GM13976 (cell line): ENCODE measurements at regions not wholly inside any gene's neighbourhood (a gene's known extent, or its start where the extent isn't known, plus 50 kb on each side); places are given as distances from the start of the nearest gene placed in this dataset.

Experiments
- DNase-seq: peaks from one replicate; pipeline ENCODE4 v3.0.0; 2012; ENCODE audit warnings: low spot score
- CTCF ChIP-seq: IDR thresholded peaks from 2 replicates; pipeline ENCODE4 v1.5.1; 2012; ENCODE audit warnings: borderline replicate concordance, mild to moderate bottlenecking; ENCODE audit not compliant: insufficient read depth; ENCODE audit errors: extremely low read depth, missing control alignments, control extremely low read depth
- in situ Hi-C: fragments of 300-500 bp; cut with MboI; formaldehyde crosslinking; loops from one replicate; pipeline ENCODE4 v1.12.0; 2022; ENCODE audit warnings: low sequenced_read_pairs, mixed read lengths, inconsistent platforms; ENCODE audit not compliant: unreplicated experiment

- DNase-seq = no peak
- TF ChIP-seq CTCF = no peak
- in situ Hi-C loops = no loop called here
Measured at GRCh38 chr21:35511696-35512162, 462.6 kb upstream of the RUNX1 start.

DNA sequence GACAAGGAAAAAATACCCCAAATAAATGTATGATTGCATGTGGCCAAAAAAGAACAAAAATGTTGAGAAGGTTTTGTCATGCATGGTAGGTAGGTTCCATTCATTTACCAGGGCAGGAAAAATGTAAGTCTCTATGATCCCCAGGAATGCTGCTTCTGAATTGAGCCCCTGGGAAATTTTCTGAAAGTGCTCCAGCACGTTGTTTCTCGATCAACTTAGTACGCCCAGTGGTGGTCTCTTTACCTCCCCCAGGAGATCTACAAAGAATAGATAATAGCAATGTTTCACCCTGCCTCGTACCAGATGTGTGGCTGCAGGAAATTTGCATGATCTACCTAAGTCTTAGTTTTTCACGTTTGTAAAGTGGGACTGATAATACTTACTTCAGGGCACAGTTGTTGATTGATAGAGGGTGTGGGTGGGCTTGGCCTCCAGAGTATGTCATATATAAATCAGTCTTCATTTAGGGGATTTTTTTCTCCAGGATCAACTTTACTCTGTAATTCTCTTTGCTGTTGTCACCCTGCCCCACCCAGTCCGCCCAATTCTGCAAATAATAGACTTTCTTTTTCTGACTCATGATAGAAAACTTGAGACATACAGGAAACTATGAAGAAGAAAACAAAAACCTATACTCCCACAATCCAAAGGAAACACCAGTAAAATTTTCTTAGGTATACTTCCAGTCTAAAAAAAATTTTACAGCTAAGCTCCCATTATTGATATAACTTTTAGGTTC, 462.0 kb upstream of the RUNX1 start:
- in situ Hi-C loops = no loop called here
- no peak for DNase-seq

GRCh38 chr21:35510294-35510693, 461.2 kb upstream of the RUNX1 start:
- DNase-seq = no peak
- TF ChIP-seq CTCF = no peak
- in situ Hi-C loops = no loop called here

More for the DNA sequence above, 462.0 kb upstream of the RUNX1 start:
- TF ChIP-seq CTCF = no peak

GRCh38 chr21:35509001-35509704, 460.1 kb upstream of the RUNX1 start:
- TF ChIP-seq CTCF = no peak
- no peak for DNase-seq
- in situ Hi-C loops = no loop called here

DNA sequence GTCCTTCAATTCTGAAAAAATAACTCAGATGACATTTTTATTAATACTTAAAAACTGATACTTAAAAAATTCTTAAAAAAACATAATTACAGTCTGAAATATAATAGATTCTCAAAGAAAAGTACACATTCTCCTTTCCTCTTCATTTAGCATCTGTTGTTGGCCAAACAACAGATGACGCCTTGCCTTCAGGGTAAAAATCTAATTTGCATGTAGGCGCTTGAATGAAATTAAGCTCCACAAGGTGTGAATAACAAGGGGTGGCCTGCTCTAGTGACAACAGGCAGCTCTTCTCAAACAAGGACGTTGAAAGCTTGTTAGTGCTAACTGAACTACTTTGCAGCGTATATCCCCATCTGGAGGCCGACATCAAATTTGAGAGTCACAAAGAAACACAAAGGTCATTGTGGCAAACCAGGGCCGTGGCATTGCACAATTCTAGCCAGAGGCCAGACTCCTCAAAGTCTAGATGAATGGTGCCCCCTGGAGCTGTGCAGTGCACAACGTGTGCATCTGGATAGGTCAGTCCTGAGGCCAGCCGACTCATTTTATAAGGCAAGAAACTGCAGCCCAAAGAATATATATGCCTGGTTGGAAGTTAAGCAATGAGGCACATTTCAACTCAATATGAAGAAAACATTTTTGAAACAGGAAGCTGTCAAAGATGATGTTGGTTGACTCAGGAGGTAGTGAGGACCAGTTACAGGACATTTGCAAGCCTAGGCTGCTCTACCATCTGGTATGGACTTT, 459.2 kb upstream of the RUNX1 start:
- no peak for TF ChIP-seq CTCF
- no peak for DNase-seq
- in situ Hi-C loops = no loop called here

DNA sequence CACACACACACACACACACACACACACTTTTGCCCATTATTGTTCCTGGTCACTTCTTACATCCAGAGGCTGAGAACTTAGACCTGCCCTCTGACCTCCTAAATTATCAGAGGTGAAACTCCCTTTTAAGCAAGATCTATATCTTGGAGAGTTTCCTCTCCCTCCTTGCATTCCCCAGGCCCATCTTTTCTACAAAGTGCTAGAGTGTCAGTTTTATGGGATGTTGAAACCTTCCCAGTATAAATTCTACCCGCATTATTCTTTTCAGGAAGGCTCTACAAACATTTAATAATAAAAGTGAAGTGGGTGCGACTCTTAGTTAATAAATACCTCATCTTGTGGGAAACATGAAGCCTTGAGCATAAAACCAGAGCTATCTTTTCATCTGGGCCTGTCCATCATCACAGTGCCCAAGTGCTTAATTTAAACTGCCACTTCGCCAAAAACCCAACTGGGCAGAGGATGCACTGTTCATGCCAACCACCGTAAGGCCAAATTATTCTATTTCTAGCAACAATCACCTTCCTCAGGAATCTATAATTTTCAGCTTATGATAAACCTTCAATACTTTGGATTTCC, 458.2 kb upstream of the RUNX1 start:
- no peak for DNase-seq

More for the DNA sequence above, 458.2 kb upstream of the RUNX1 start:
- in situ Hi-C loops = no loop called here
- no peak for TF ChIP-seq CTCF
